Endothelial cell of umbilical vein (primary cell): ENCODE measurements at regions not wholly inside any gene's neighbourhood (a gene's known extent, or its start where the extent isn't known, plus 50 kb on each side); places are given as distances from the start of the nearest gene placed in this dataset.

ENCODE experiments used
- BruUV-seq: library from RNA; stranded (reverse); fragments of 400-500 nt; replicated peaks from 2 replicates; lab custom pipeline; 2021; lab: Mats Ljungman, UMichigan
- CTCF ChIA-PET: fragments of 300-600, 350-600 bp; sonication (Branson Sonifier 250); formaldehyde crosslinking; loops from one replicate; lab custom pipeline; 2021; ENCODE audit warnings: antibody characterized with exemption, inconsistent platforms; lab: Charles Lee
- POLR2A ChIA-PET: fragments of 300-600, 350-600 bp; sonication (Branson Sonifier 250); formaldehyde crosslinking; loops from one replicate; lab custom pipeline; 2021; ENCODE audit warnings: antibody characterized with exemption, inconsistent platforms; lab: Charles Lee
- DNase-seq: peaks from one replicate; pipeline ENCODE4 v3.0.0-alpha.2; 2011; ENCODE audit warnings: low read depth, low spot score
- FAIRE-seq: peaks from 2 replicates; lab custom pipeline; 2011; peaks lifted over from hg19 to GRCh38; lab: Jason Lieb, UNC
- H2AFZ ChIP-seq: 2 replicates; pipeline ENCODE4 v1.6.0; 2012; ENCODE audit warnings: low read depth, low read length, control low read depth, inconsistent platforms
- H3K27ac ChIP-seq: 2 replicates; pipeline ENCODE4 v1.5.1; 2011; ENCODE audit warnings: low read depth, mild to moderate bottlenecking, control low read depth, low read length, moderate library complexity; ENCODE audit not compliant: insufficient read depth
- H3K27me3 ChIP-seq, 2 experiments: 2 replicates each; pipeline versions ENCODE4 v1.6.0 to v1.6.1; 2011; ENCODE audit warnings: low read length in 2 of 2, mixed read lengths in 1 of 2; ENCODE audit not compliant: control insufficient read depth in 2 of 2, insufficient read depth in 2 of 2
- H3K36me3 ChIP-seq, 2 experiments: 2 replicates in 1 of 2; 3 replicates in 1 of 2; pipeline ENCODE4 v1.5.1; 2011; ENCODE audit warnings: low read length in 2 of 2, mild to moderate bottlenecking in 1 of 2, moderate library complexity in 1 of 2; ENCODE audit not compliant: control insufficient read depth in 2 of 2, insufficient read depth in 2 of 2; ENCODE audit errors: extremely low read depth in 1 of 2
- H3K4me1 ChIP-seq: 3 replicates; pipeline ENCODE4 v1.5.1; 2011; ENCODE audit warnings: mild to moderate bottlenecking, low read length; ENCODE audit not compliant: control insufficient read depth, insufficient read depth; ENCODE audit errors: extremely low read depth
- H3K4me2 ChIP-seq: 2 replicates; pipeline ENCODE4 v1.6.1; 2011; ENCODE audit warnings: low read length, control low read depth, mixed read lengths; ENCODE audit not compliant: insufficient read depth
- H3K4me3 ChIP-seq, 3 experiments: fragments of 200-600 bp in 1 of 3; sonication (generic), shearing (Covaris generic) in 1 of 3; replicated peaks in 1 of 3; 2 replicates each; pipeline ENCODE4 v1.5.1; 2011 to 2016; ENCODE audit warnings: control low read depth in 3 of 3, low read length in 3 of 3, mild to moderate bottlenecking in 2 of 3, inconsistent platforms in 1 of 3, low read depth in 1 of 3, moderate library complexity in 1 of 3; ENCODE audit not compliant: insufficient read depth in 1 of 3
- H3K79me2 ChIP-seq: 2 replicates; pipeline ENCODE4 v1.6.0; 2012; ENCODE audit warnings: low read length, inconsistent platforms; ENCODE audit not compliant: control insufficient read depth, insufficient read depth
- H3K9ac ChIP-seq: replicated peaks from 2 replicates; pipeline ENCODE3; 2011; ENCODE audit warnings: low read length, control low read depth; ENCODE audit not compliant: insufficient read depth; ENCODE audit errors: extremely low read depth
- H3K9me1 ChIP-seq: replicated peaks from 3 replicates; pipeline ENCODE4 v1.6.0; 2011; ENCODE audit warnings: mild to moderate bottlenecking, low read length; ENCODE audit not compliant: control insufficient read depth, insufficient read depth; ENCODE audit errors: extremely low read depth
- H3K9me3 ChIP-seq: replicated peaks from 2 replicates; pipeline ENCODE4 v1.5.1; 2012; ENCODE audit warnings: low read length, inconsistent platforms; ENCODE audit not compliant: control insufficient read depth, insufficient read depth
- H4K20me1 ChIP-seq: replicated peaks from 2 replicates; pipeline ENCODE3; 2011; ENCODE audit warnings: mild to moderate bottlenecking, low read length; ENCODE audit not compliant: control insufficient read depth, insufficient read depth; ENCODE audit errors: extremely low read depth
- EZH2 ChIP-seq: IDR thresholded peaks from 2 replicates; pipeline ENCODE4 v1.6.1; 2012; ENCODE audit warnings: borderline replicate concordance, low read depth, mild to moderate bottlenecking, moderate library complexity, low read length, inconsistent platforms; ENCODE audit not compliant: severe bottlenecking
- FOS ChIP-seq: IDR thresholded peaks from 2 replicates; pipeline ENCODE4 v1.6.1; 2011; ENCODE audit warnings: mild to moderate bottlenecking, low read length, moderate library complexity, borderline replicate concordance; ENCODE audit not compliant: insufficient read depth
- GATA2 ChIP-seq: IDR thresholded peaks from 2 replicates; pipeline ENCODE4 v1.7.0; 2011; ENCODE audit warnings: low read depth, mild to moderate bottlenecking, moderate library complexity, mixed read lengths, low read length; ENCODE audit not compliant: insufficient read length, insufficient read depth
- JUN ChIP-seq: IDR thresholded peaks from 2 replicates; pipeline ENCODE4 v1.6.1; 2011; ENCODE audit warnings: borderline replicate concordance, low read depth; ENCODE audit not compliant: insufficient read length, insufficient read depth
- MYC ChIP-seq: IDR thresholded peaks from one replicate; pipeline ENCODE4 v1.6.1; 2011; ENCODE audit warnings: mild to moderate bottlenecking, low read depth, low read length
- POLR2A ChIP-seq: IDR thresholded peaks from 2 replicates; pipeline ENCODE4 v1.6.1; 2012; ENCODE audit warnings: low read depth, mild to moderate bottlenecking, control low read depth, low read length
- POLR2AphosphoS5 ChIP-seq: IDR thresholded peaks from 2 replicates; pipeline ENCODE4 v1.6.1; 2012; ENCODE audit warnings: low read depth, mild to moderate bottlenecking, control low read depth, low read length, moderate library complexity; ENCODE audit not compliant: insufficient read depth
- dilution Hi-C: fragments of 300-500 bp; cut with MboI; formaldehyde crosslinking; loops from one replicate; pipeline ENCODE4 v1.15.0; 2019; ENCODE audit warnings: low sequenced_read_pairs; ENCODE audit not compliant: extremely low pct_ligation_motif_present
- intact Hi-C: fragments of 100-400 bp; cut with micrococcal nuclease; formaldehyde crosslinking; loops from one replicate; pipeline ENCODE4 v1.10.0; 2022

DNA sequence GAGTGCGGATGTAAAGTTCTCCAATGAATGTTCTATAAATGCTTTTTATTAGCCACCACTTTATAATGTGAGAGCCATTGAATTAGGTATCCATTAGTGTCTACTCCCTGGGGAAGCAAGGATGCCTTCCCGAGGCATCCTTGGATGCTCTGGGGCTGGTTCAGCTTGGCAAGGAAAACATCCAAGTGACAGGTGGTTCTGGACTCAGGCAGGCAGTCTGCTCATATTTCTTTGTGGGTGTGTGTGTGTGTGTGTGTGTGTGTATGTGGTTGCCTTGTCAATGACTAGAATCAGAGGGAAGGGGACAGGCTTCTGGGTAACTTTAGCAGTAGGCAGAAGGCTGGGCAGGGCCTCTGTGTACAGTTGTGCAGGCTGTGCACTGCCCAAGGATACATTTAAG, 149.2 kb downstream of the TSN start:
- Histone ChIP-seq H3K79me2 (no peaks in the 10 kb centered on the region), H3K9ac (no peak overlapping the region), H3K4me2 (no peak overlapping the region), H3K4me3 (no peak overlapping the region), H3K4me1 (no peaks in the 10 kb centered on the region), H4K20me1 (no peaks in the 10 kb centered on the region), H3K9me1 (no peaks in the 10 kb centered on the region), H3K36me3 (no peaks in the 10 kb centered on the region), H3K9me3 (no peaks in the 10 kb centered on the region), H3K27ac (no peak overlapping the region), H2AFZ (no peak overlapping the region), H3K27me3 (no peaks in the 10 kb centered on the region)
- ChIA-PET POLR2A (no interaction called here), CTCF (no interaction called here)
- no peak for FAIRE-seq
- BruUV-seq = no TSS peak
- DNase-seq = no peak
- dilution Hi-C loops (no loop called here), intact Hi-C loops (no loop called here)
- TF ChIP-seq FOS = no peak
- TF ChIP-seq POLR2AphosphoS5 = no peak
- no peak for TF ChIP-seq POLR2A
- no peak for TF ChIP-seq GATA2
- no peak for TF ChIP-seq JUN
- no peak for TF ChIP-seq EZH2
- no peak for TF ChIP-seq MYC

DNA sequence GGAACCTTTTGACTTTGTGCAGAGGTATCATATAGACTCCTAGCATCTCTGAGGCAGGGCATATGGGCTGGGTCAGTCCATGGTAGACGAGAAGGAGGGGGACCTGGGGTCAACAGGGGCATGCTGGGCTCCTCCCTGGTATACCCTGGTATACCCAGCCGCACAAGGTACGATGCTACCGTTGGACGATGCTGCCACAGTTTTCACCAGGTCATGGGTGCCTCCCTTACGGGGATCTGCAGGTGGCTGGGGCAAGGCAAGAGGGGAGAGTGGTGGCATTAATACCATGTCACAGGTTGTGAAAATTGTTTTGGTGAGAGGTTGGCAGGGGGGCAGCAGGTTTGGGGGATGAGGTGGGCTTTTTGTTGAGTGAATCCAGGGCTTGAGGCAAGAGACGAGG, 149.8 kb downstream of the TSN start:
- no peak for DNase-seq
- dilution Hi-C loops (no loop called here), intact Hi-C loops (no loop called here)
- Histone ChIP-seq H3K27me3 (peaks cover 0 to 1% of the 10 kb centered on the region in 2 experiments), H3K4me3 (no peak overlapping the region), H3K9me1 (no peaks in the 10 kb centered on the region), H3K79me2 (no peaks in the 10 kb centered on the region), H3K9me3 (no peaks in the 10 kb centered on the region), H3K9ac (no peak overlapping the region), H2AFZ (no peak overlapping the region), H3K36me3 (no peaks in the 10 kb centered on the region), H3K27ac (no peak overlapping the region), H4K20me1 (no peaks in the 10 kb centered on the region), H3K4me1 (no peaks in the 10 kb centered on the region), H3K4me2 (no peak overlapping the region)
- TF ChIP-seq POLR2A = no peak
- ChIA-PET CTCF (no interaction called here), POLR2A (no interaction called here)
- no peak for FAIRE-seq
- BruUV-seq = no TSS peak
